K562 (cell line): ENCODE measurements at regions not wholly inside any gene's neighbourhood (a gene's known extent, or its start where the extent isn't known, plus 50 kb on each side); places are given as distances from the start of the nearest gene placed in this dataset.

Source experiments
- CTCF ChIP-seq, 3 experiments: IDR thresholded peaks in 2 of 3; conservative IDR thresholded peaks in 1 of 3; 2 replicates each; pipeline ENCODE4 v1.5.1; 2011 to 2012; ENCODE audit warnings: low read length in 3 of 3, mild to moderate bottlenecking in 3 of 3, control low read depth in 2 of 3, improper control_type of control experiment in 1 of 3, inconsistent platforms in 1 of 3, low read depth in 1 of 3, mixed read lengths in 1 of 3, moderate library complexity in 1 of 3; ENCODE audit not compliant: insufficient read depth in 2 of 3
- EZH2 ChIP-seq: IDR thresholded peaks from 2 replicates; pipeline ENCODE4 v1.6.1; 2012; ENCODE audit warnings: low read depth, mild to moderate bottlenecking, inconsistent platforms, low read length, borderline replicate concordance
- HNRNPLL ChIP-seq: fragments of 200-400 bp; formaldehyde crosslinking; IDR thresholded peaks from 2 replicates; pipeline ENCODE4 v1.6.1; 2017; ENCODE audit warnings: low read length, low read depth, mild to moderate bottlenecking; ENCODE audit not compliant: poor library complexity, severe bottlenecking
- POLR2A ChIP-seq: fragments of 450-650 bp; conservative IDR thresholded peaks from 2 replicates; pipeline ENCODE4 v1.6.1; 2016
- POLR2AphosphoS5 ChIP-seq: IDR thresholded peaks from 2 replicates; pipeline ENCODE4 v1.6.1; 2011; ENCODE audit warnings: mild to moderate bottlenecking, low read depth, low read length, moderate library complexity; ENCODE audit not compliant: control insufficient read depth, insufficient read depth
- SIX5 ChIP-seq, 2 experiments: IDR thresholded peaks; 2 replicates each; pipeline ENCODE4 v1.6.1; 2011; ENCODE audit warnings: low read length in 2 of 2, borderline replicate concordance in 1 of 2, low read depth in 1 of 2, mild to moderate bottlenecking in 1 of 2, moderate library complexity in 1 of 2; ENCODE audit not compliant: insufficient read depth in 1 of 2
- ZNF146 ChIP-seq: IDR thresholded peaks from one replicate; pipeline ENCODE4 v1.6.1; 2018; ENCODE audit warnings: missing compliant biosample characterization; ENCODE audit not compliant: unreplicated experiment
- ZNF174 ChIP-seq: fragments of 250-450 bp; sonication (Bioruptor Pico); IDR thresholded peaks from 2 replicates; pipeline ENCODE4 v1.4.0; 2020; ENCODE audit warnings: mild to moderate bottlenecking
- TF ChIP-seq, protein P1 (sequence below), 2 experiments: fragments of 450-650 bp; formaldehyde crosslinking in 1 of 2; IDR thresholded peaks; 2 replicates each; pipeline versions ENCODE4 v1.4.0 to v1.6.1; 2014 to 2020; ENCODE audit warnings: mild to moderate bottlenecking in 2 of 2, borderline replicate concordance in 1 of 2, low read depth in 1 of 2
- TF ChIP-seq, protein P2 (sequence below), 2 experiments: fragments of 450-650 bp in 1 of 2; sonication (generic) in 1 of 2; formaldehyde crosslinking in 1 of 2; IDR thresholded peaks in 1 of 2; conservative IDR thresholded peaks in 1 of 2; 2 replicates each; pipeline versions ENCODE4 v1.6.1 to v1.8.1; 2016 to 2023; ENCODE audit warnings: mild to moderate bottlenecking in 2 of 2, moderate library complexity in 2 of 2, inconsistent platforms in 1 of 2, missing genetic modification reagents in 1 of 2
- TF ChIP-seq, protein P3 (sequence below): conservative IDR thresholded peaks from 2 replicates; pipeline ENCODE4 v1.6.1; 2011; ENCODE audit warnings: low read depth, mild to moderate bottlenecking, low read length; ENCODE audit not compliant: control insufficient read depth

GRCh38 chr11:10943968-10944367, 86.1 kb upstream of the ZBED5 start:
- no peak for TF ChIP-seq ZNF146 (CRISPR knock-in tag)
- TF ChIP-seq CTCF (IDR thresholded peaks at IDR 0.05 in 2 of 3, conservative IDR thresholded peaks at IDR 0.05 in 1 of 3; ENCODE audit: insufficient read depth in 2 of 3, low read depth in 1 of 3, low read length in 3 of 3): no peak
- TF ChIP-seq, protein P1, sequence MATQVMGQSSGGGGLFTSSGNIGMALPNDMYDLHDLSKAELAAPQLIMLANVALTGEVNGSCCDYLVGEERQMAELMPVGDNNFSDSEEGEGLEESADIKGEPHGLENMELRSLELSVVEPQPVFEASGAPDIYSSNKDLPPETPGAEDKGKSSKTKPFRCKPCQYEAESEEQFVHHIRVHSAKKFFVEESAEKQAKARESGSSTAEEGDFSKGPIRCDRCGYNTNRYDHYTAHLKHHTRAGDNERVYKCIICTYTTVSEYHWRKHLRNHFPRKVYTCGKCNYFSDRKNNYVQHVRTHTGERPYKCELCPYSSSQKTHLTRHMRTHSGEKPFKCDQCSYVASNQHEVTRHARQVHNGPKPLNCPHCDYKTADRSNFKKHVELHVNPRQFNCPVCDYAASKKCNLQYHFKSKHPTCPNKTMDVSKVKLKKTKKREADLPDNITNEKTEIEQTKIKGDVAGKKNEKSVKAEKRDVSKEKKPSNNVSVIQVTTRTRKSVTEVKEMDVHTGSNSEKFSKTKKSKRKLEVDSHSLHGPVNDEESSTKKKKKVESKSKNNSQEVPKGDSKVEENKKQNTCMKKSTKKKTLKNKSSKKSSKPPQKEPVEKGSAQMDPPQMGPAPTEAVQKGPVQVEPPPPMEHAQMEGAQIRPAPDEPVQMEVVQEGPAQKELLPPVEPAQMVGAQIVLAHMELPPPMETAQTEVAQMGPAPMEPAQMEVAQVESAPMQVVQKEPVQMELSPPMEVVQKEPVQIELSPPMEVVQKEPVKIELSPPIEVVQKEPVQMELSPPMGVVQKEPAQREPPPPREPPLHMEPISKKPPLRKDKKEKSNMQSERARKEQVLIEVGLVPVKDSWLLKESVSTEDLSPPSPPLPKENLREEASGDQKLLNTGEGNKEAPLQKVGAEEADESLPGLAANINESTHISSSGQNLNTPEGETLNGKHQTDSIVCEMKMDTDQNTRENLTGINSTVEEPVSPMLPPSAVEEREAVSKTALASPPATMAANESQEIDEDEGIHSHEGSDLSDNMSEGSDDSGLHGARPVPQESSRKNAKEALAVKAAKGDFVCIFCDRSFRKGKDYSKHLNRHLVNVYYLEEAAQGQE (IDR thresholded peaks at IDR 0.05; ENCODE audit: borderline replicate concordance): no peak
- TF ChIP-seq, protein P1 (CRISPR knock-in tag; IDR thresholded peaks at IDR 0.05; ENCODE audit: low read depth): no peak
- TF ChIP-seq, protein P2, sequence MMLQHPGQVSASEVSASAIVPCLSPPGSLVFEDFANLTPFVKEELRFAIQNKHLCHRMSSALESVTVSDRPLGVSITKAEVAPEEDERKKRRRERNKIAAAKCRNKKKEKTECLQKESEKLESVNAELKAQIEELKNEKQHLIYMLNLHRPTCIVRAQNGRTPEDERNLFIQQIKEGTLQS (IDR thresholded peaks at IDR 0.05): no peak
- TF ChIP-seq, protein P2 (CRISPR knock-in tag; conservative IDR thresholded peaks at IDR 0.05): no peak
- TF ChIP-seq HNRNPLL: no peak
- TF ChIP-seq POLR2A: no peak
- no peak for TF ChIP-seq POLR2AphosphoS5
- TF ChIP-seq, protein P3, sequence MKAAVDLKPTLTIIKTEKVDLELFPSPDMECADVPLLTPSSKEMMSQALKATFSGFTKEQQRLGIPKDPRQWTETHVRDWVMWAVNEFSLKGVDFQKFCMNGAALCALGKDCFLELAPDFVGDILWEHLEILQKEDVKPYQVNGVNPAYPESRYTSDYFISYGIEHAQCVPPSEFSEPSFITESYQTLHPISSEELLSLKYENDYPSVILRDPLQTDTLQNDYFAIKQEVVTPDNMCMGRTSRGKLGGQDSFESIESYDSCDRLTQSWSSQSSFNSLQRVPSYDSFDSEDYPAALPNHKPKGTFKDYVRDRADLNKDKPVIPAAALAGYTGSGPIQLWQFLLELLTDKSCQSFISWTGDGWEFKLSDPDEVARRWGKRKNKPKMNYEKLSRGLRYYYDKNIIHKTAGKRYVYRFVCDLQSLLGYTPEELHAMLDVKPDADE: no peak
- TF ChIP-seq ZNF174 (CRISPR knock-in tag): no peak
- no peak for TF ChIP-seq EZH2
- no peak for TF ChIP-seq SIX5 (IDR thresholded peaks at IDR 0.05; ENCODE audit: borderline replicate concordance in 1 of 2, insufficient read depth in 1 of 2, low read depth in 1 of 2, low read length in 2 of 2)
